NCI-H1092 (cell line): ENCODE measurements at regions not wholly inside any gene's neighbourhood (a gene's known extent, or its start where the extent isn't known, plus 50 kb on each side); places are given as distances from the start of the nearest gene placed in this dataset.

Source experiments
- DNase-seq: peaks from one replicate; lab custom pipeline; 2025; lab: John Stamatoyannopoulos, UW

DNA sequence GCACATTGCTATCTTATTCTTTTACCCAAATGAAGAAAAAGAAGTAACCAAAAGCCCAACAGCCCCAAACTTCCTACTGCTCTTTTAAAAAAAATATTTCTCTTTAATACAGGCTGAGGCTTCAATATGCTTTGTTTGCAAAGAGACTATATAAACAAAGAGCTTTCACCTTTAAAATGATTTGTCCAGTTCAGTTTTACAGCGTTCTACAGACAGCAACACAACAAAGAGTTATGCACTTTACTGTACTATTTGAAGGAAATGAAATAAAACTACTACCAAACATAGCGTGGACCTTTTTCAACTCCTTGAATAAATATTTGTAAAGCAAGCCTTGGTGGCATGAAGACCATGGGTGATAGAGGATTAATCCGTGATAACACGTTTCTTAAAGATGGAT is 151.2 kb downstream of the FGF9 start:
- no peak for DNase-seq

DNA sequence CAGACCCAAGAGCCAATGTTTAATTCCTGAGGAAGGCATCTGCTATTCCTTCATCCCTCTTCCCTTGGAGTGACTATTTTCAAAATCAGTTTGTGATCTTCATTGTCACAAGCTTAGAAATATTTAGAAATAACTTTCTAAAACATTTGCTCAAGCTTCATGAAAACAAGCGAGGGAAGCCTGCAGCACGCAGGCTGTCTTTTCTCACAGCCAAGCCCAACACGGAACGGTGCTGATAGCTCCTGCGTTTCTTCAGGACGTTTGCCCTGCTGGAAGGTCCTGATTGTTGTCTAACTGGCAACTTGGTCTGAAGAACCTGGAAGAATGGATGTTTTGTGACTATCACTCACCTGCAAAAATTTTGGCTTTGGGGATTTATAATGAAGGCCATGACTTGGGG is 152.5 kb downstream of the FGF9 start:
- no peak for DNase-seq

DNA sequence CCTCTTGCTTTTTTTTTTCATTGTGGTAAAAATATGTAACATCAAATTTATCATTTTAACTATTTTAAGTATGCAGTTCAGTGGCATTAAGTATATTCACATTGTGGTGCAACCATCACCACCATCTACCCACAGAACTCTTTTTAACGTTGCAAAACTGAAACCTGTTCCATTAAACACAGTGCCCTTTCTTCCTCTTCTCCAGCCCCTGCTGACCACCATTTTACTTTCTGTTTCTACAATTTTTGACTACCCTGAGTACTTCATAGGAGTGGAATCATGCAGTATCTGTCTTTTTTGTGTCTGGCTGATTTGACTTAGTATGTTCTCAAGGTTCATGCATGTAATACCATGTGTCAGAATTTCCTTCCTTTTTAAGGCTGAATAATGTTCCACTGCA is 153.1 kb downstream of the FGF9 start:
- no peak for DNase-seq

DNA sequence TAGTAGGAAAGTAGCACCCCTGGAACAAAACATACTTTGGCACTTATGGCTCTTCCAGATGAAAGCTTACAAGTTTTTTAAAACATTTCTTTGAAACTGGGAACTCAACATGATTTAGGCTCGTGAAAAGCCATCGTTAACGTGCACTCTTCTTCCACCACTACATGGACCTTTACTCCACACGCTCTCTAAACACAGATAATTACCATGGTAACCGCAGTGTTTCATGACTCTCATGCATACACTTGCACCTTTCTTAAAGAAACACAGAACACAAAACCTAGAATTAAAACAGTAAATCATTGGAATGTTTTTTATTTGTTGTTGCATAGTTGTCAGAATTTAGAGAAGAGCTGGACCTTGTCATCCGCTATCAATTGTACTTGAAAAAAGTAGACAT is 154.3 kb downstream of the FGF9 start:
- DNase-seq = no peak

DNA sequence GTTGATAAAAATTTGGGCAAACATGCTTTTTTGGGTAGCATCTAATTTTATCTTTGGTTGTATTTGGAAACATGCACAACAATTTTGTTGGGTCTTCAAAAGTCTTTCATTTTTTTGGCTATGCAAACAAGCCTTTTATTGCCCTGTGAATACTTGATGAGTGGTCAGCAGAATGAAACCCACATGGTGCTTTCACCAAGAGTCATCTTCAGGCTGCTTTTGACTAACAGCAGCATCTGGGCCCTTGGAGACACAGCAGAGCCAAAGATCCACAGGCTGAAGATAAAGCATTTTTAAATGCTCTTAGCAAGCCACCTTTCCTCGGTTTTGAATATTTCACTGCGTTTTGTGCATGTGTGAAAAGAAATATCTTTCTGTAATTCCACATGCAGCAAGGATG is 154.9 kb downstream of the FGF9 start:
- no peak for DNase-seq

DNA sequence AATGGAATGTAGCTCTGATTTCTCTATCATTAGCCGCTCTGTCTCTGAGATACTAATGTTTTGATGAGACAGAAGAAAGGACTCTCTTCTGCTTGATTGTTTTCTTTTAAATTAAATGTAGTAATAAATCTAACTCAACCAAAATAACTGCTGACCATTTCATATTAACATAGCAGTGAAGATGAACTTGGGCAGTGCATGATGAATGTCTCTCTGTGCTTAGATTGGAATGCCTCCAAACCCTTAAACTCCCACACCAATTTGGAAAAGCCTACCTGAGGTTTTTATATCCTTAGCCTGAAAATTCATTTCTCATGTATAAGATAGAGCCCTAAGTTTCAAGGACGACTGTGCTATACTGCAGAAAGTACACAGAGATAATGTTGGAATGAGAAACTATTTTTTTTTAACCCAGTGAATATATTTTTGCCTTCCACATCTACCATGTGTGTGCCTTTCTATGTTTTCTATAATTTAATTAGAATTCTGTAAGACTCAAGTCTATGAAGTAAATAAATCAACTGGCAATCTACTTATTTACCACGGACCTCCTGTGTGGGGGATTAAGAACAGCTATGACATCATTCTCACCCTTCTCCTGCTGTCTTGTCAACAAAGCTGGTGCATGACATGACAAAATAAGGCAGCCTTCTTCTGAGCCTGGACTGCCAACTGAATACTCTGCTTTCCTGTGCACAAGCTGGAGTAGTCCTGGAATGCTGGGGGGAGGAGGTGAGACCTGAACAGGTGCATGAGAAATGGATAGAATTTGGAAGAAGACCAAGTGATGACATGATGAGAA is 155.5 kb downstream of the FGF9 start:
- DNase-seq = no peak

DNA sequence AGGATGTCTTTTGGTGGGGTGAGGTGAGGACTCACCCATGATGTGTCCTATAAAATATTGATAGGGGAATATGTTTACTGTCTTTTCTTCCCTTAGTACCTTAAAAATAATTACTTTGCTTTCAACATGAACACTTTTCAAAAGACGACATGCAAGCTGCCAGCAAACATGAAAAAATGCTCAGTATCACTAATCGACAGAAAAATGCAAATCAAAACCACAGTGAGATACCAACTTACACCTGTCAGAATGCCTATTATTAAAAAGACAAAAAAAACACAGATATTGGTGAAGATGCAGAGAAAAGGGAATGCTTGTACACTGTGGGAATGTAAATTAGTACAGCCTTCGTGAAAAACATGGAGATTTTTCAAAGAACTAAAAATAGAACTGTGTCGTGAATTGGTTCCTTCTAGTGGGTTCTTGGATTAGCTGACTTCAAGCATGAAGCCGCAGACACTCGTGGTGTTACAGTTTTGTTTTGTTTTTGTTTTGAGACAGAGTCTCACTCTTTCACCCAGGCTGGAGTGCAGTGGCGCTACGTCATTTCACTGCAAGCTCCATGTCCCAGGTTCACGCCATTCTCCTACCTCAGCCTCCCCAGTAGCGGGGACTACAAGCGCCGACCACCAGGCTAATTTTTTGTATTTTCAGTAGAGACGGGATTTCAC is 160.9 kb downstream of the FGF9 start:
- DNase-seq = no peak

DNA sequence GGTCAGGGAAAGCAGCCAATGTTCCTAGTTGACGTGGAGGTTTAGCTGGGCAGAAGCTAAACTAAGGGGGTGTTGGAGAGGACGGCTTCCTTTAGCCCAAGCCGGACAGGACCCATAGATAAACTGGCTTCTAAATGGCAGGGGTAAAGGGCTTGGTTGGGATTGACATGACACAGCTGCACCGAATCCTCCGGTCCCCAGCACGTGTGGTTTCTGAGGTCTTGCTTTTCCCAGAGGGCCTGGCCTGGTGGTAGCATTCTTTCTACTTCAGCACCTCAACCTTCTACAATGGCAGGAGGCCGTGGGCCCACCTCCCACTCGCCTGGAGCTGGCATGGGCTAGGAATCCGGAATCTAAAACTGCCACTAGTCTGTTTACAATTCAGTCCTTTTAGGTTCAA is 163.0 kb downstream of the FGF9 start:
- no peak for DNase-seq

DNA sequence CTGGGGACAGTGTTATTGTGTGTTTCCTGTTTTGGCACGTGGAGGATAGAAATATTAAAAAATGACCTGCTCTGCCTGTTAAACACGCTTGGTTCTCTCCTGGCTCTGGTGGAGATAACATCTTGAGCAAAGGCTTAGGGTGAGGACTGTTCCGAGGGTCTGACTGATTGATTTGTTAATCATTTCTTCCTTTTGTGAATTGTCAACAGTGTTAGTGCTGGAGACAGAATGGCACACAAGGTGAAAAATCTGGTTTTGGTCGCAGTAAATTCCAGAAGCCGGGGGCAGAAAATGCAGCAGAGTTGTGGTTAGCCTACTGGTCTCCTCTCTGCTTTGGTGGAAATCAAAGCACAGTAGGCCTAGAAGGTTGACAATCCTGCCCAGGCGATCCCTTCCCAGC is 163.6 kb downstream of the FGF9 start:
- DNase-seq = no peak

DNA sequence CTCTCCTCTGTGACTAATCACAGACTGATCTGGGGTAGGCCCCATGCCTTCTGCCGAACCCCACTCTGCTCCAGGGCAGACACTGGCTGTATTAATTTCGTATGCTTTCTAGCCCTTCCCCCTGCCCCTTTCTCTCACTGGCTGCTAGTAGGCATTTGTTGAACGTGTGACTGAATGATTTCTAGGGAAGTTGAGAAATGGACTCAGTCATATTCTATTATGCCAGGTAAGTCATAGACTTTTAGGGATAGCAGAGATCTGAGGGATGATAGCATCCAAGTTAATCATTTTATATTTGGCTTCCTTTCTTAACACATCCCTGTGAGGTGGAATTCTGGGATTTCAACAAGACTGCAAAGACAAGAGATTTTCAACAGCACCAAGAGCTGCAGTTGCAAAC is 166.4 kb downstream of the FGF9 start:
- DNase-seq = no peak

DNA sequence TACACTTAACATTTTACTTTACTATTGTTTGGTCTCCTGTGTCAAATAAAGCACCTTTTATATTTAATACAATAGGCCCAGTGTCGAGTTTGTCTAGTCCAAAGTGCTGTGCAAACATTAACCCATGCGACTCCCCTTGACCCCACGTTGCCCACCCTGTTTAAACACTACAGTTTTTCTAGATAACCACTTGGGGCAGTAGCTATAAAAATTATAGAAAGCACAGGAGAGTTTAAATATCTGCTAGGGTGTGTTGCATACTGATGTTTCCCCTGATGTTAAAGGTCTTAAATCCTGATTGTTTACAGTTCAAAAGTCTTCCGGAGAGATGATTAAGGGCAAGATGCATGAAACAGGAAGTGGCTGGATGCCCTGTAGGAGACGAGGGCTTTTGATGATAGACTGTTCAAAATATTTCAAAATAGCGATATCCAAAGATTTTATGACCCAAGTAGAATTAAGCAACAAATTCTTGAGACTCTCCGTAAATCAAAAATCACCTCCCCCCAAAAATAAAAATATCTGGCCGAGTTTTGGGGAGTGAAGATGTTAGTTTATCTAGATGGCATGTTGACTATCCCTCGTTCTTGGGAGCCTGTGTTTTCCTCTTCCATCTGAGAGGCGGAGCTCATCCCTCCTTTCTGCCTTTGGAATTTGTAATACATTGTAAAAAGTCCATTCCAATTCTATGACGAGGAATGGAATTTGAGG is 167.1 kb downstream of the FGF9 start:
- peak; percentile 39 for DNase-seq

DNA sequence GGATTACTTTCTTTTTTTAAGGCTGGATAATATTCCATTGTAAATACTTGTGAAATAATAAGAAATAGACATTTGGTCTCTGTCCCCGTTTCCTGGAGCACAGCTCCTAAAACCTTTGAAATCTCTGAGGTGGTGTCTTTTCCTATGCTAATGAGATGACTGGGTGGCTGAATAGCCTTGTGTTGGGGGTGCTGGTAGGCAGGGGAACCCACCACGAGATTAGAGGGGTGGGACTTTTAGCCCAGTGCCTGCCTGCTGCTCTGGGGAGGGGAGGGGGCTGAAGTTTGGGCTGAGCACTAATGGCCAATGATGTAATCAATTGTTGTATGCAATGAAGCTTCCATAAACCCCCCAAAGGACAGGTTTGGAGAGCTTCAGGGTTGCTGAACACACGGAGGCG is 175.7 kb downstream of the FGF9 start:
- no peak for DNase-seq

DNA sequence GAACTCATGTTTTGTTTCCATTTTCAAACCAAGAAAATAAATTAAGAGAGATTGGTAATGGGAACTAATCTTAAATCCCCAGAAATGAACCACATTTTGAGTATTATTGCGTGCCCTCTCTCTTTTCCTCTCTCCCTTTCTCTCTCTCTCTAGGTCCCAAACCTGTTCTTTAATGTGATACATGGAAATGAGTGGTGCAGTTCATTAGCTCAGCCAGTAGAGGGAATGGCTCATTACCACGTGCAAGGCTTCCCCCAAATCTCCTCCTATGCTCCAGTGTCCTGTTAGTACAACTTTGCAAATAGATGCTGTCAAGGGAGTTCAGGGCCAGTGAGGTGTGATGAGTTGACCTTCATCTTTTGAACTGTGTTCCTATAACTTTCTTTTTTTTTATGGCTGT is 178.4 kb downstream of the FGF9 start:
- peak; percentile 10 for DNase-seq

DNA sequence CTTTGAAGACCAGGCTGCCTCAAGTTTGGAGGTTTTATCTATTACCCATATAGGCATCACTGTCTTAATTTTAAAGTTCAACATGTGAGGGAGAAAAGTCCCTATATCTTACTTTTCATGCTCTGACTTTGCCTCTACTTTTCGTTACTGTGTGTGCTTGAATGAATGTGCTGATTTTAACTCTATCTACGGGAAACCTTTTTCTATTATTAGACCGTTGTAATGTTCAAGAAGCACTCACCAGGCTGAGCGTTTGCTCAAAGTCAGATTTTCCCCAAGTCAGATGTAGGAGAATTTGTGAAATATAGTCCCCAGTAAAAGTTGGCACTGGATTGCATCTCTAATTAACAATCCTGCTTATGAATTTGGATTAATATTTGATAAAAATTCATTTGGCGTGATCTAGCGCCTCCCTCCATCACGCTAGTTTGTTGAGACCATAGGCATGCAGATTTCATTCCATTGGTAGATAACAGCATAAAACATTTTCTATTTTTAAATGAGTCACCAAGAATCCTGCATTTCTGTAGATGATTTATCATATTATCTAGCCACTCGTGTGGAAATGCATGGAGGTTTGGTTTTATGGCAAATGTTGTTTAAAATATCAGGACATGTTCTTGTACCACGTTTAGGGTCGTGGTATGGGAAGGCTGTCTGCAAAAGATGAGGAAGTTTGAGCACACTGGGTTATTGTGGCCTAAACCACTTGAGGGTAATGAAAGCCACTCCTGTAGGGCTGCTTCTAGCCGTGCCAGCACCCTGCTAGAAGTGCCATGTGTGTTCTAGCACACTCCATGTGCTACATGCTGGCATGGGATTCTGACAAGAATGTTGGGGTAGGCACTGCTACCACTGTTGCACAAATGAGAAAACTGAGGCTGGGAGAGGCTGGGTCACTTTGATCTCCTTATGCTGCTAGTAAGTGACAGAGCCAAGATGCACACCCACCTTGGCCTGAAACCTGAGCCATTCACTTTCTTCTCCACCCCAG is 179.4 kb downstream of the FGF9 start:
- DNase-seq = no peak

DNA sequence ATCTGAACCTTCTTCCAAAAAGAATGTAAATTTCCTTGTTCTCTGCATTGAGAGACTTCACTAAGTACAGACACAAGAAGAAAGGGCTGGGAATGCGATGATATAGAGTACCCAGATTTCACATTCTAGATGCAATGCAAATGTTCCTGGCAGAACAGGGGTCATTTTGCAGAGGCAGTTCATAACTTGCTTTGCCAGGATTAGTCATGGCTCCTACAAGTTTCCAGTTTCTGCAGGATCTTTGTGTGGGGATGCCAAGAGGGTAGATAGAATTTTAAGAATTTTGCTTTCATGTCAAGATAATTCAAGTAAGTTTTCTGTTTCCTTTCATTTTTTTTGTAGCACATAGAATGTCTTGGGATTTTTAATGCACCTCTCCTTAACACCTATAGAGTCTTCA is 181.2 kb downstream of the FGF9 start:
- DNase-seq = no peak

DNA sequence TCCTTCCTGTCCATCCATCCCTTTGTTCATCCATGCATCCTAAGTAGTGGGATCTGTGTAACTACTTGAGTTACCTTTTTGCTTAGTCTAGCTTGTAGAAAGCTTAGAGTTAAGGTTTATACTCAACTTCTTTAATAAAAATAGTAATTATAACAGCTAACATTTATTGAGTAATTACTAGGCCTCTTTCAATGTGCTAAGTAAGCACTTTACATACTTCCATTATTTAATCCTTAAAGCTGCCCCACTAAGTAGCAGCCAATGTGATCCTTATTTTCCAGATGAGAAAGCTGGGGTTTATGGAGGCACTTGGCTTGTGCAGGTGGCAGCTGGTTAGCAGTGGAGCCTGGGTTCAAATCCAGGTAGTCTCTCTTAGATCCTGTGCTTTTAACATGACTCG is 182.9 kb downstream of the FGF9 start:
- DNase-seq = no peak

DNA sequence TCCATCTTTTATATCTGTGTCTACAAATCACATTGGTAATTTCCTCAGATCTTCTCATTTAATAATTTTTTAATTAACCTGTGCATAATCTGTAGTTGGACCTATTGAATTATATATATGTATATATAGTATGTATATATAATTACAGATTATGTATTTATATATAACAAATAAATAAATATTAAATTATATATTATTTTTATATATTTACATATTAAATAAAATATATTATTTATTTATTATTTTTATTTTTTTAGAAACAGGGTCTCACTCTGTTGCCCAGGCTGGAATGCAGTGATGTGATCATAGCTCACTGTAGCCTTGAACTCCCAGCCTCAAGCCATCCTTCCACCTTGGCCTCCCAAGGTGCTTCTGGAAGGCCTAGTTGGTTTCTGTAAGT is 197.9 kb downstream of the FGF9 start:
- DNase-seq = no peak

DNA sequence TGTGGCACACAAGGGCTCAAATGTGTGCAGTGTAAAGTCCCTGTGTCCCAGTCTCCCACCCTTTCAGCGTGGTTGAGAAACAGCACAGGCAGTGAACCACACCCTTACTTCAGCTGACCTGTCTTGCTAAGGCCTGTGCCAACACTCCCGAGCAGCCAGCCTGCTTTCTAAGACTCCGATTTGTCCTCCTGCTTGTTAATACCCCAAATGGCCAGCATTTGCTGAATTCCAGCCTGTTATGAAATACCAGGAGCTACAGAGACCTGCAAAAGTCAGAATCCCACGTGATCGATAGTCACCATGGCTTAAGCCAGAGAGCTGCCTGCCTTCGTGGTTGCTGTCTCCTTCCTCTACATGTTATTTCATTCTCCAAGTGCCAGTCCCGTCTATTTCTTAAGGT is 200.5 kb downstream of the FGF9 start:
- DNase-seq = no peak

DNA sequence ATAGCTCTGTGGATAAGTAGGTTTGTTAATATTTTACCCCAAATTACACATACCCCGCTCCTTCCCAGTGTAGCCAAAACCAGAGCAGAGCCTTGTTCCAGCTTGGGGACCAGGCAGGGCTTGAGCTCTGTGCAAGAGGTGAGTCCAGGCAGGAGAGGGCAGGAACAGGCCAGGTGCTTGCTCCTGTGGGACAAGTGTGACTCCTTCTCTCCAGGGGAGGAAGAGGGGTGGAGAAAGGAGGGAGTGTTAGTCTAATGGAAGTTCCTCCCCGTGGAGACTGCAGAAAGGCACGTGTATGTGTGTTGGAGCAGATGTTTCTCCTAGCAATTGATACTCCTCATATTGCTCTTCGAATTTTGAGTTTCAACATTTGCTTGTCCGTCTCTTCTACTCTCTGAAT is 201.0 kb downstream of the FGF9 start:
- DNase-seq = no peak

DNA sequence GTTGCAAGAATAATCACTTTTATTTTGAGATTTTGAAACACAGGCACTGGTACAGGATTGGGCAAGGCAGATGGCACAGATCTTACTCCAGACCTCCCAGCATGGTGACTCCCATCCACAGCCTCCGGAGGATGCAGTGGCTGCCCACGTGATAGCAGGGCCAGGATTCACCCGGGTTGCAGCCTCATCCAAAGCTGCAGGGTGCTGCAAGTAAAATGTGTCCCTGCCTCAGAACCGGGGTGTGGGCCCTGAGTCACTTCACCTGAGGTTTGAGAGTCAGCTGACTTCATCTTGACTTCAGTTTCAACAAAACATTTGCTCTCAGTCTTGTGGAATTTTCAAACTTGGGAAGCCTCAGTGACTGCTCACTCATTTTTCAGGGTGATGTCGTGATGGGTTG is 201.9 kb downstream of the FGF9 start:
- DNase-seq = no peak

DNA sequence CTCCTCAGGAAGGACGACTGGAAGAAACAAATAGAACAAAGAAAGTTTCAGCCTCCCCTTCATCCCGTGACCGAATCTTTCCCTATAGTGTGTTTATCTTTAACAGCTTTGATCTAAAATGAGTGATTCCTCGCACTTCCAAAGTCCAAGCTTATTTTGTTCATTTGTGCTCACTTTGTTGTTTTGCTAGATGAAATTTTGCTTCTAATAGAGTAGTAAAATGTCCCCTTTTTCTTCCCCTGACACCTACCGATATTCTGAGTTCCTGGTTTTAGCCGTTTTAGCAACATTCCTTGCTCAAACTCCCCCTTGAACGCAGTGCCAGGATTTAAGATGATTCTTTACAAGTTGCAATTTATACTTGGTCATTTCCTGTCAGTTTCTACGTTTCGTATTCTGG is 204.2 kb downstream of the FGF9 start:
- no peak for DNase-seq

DNA sequence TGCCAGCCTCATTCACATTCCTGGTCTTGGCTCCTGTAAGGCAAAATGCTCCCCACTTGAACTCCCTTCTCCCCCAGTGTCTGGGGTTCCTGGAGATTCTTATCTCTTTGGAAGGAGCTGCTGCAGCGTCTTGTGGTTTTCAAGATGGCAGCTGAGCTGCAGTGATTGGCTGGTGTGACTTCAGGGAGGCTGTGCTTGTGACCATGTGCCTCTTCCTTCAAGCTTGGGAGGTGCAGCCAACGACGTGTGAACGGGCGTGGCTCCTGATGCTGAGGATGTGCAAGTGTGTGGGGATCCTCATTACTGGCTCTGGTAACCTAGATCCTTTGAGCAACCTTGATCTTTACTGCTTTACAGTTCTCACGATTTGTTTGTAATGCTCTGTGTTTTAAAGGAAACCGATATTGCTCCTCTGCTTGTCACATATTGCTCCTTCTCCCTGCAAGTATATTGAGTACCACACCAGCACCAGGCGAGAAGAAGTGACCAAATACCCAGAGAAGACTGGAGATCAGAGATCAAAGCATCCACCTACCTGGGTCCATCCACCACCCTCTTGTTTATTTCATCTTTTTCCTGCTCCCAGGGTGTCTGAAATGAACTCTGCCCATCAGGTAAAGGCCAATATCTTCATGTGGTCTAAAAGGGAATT is 208.5 kb downstream of the FGF9 start:
- DNase-seq = no peak
